ENCODE measurements at regions not wholly inside any gene's neighbourhood (a gene's known extent, or its start where the extent isn't known, plus 50 kb on each side); places are given as distances from the start of the nearest gene placed in this dataset.

DNA sequence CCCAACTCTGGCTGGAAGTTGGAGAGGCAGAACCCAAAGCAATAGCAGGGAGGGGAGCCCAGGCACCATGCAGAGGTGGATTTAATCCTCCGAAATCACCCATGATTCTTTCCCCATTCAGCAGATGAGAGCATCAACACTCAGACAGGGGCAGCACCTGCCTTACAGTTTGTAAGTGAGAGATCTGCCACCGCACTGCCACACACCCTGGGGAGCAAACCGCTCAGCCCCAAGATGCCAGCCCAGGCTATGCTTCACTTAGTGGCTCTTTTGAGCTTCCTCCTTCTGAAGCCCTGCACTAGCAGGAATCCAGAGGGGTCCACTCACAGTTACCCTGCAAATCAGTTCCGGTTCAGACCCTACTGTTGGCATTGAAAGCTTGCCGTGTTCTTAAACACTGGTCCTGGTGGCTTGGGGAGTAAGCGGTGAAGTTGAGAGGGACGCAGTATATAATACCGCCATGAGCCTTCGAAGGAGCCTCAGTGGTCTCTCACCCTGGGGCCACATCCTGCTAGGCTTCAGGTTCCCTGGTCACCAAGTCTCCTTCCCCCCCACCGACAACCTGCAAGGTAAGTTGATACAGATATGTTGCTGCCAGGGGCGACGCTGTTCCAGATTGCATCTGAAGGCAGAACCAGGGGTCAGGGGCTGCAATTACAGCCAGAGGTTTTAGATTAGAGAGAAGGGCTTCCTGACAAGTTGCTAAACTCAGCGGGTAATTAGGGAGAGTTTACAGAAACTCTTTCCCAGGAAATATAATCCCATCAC is 72.0 kb upstream of the CCND2 start:
- no TSS peak for BruUV-seq (replicated peaks)
- Histone ChIP-seq H3K27me3 (ENCODE audit: insufficient read depth, low read depth) (peaks cover 98% of the 10 kb centered on the region), H3K4me2 (no peak overlapping the region)

DNA sequence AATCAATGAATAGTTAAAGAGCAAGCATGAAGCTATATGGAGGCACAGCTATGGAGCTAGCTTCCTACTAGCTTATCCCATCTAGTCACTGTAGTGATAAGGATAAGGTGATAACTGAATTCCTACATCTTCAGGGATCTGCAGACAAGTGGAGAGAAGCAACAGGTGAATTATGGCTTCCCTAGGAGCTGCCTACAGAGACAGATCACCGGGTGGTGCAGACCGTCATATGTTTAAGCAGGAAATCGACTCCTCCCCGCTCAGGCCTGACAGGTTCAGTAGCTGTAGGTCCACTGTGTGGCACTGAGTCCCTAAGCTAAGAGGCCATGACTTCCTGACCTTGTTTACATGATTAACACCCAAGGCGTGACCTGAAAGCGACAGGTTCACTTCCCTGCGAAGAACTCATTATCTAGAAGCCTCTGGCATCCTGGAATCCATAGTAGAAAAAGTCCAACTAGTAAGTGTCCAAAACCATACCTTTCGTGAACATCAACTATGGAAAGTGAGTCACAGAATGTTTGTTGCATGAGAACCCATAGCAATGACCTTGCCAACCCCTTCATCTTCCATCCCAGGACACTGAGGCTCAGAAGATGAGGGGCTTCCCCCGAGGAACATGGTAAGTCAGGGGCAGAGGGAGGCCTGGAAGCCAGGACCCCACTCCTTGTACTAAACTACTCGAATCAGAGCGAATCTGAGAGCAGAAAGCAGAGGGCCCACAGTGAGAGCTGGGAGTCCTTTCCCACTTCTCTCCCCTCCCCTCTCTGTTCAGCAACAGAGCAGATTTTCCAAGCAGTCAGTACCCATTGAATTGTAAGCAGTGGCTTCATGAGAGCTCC is 75.4 kb upstream of the CCND2 start:
- Histone ChIP-seq H3K9me3 (ENCODE audit: insufficient read depth, low read depth) (no peaks in the 10 kb centered on the region), H2AFZ (no peak overlapping the region), H3K4me2 (no peak overlapping the region), H3F3A (ENCODE audit: insufficient read depth, low read depth) (no peaks in the 10 kb centered on the region), H3K27me3 (ENCODE audit: insufficient read depth, low read depth) (peaks cover 99% of the 10 kb centered on the region), H3K36me3 (ENCODE audit: low read depth) (no peaks in the 10 kb centered on the region), H3K4me1 (replicated peaks; ENCODE audit: insufficient read depth) (no peaks in the 10 kb centered on the region), H3K4me3 (no peak overlapping the region), H3K27ac (no peak overlapping the region), H3K79me2 (ENCODE audit: low read depth) (no peaks in the 10 kb centered on the region), H3K9me2 (ENCODE audit: insufficient read depth) (no peaks in the 10 kb centered on the region), H4K20me1 (ENCODE audit: insufficient read depth) (no peaks in the 10 kb centered on the region; the same call in none of the 2 replicates)
- BruUV-seq (replicated peaks) = no TSS peak
- POLR2A ChIA-PET (ENCODE audit: unreplicated experiment) = no interaction called here
- intact Hi-C loops (cut with micrococcal nuclease; ENCODE audit: unreplicated experiment) = no loop called here
- CTCF ChIA-PET = interaction anchor here (0.5 to 0.6 kb wide), 2 partner anchors 312 to 1830 kb away, joined by 3 read pairs; no protein-coding TSS in a partner anchor
- TF ChIP-seq, protein P1, sequence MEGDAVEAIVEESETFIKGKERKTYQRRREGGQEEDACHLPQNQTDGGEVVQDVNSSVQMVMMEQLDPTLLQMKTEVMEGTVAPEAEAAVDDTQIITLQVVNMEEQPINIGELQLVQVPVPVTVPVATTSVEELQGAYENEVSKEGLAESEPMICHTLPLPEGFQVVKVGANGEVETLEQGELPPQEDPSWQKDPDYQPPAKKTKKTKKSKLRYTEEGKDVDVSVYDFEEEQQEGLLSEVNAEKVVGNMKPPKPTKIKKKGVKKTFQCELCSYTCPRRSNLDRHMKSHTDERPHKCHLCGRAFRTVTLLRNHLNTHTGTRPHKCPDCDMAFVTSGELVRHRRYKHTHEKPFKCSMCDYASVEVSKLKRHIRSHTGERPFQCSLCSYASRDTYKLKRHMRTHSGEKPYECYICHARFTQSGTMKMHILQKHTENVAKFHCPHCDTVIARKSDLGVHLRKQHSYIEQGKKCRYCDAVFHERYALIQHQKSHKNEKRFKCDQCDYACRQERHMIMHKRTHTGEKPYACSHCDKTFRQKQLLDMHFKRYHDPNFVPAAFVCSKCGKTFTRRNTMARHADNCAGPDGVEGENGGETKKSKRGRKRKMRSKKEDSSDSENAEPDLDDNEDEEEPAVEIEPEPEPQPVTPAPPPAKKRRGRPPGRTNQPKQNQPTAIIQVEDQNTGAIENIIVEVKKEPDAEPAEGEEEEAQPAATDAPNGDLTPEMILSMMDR (conservative IDR thresholded peaks at IDR 0.05) = no peak
- TF ChIP-seq EZH2 (IDR thresholded peaks at IDR 0.05; ENCODE audit: low read depth) = no peak
- no peak for DNase-seq

More for the DNA sequence above, 72.0 kb upstream of the CCND2 start:
- H3K36me3 ChIP-seq (ENCODE audit: low read depth) = no peaks in the 10 kb centered on the region
- ChIA-PET POLR2A (ENCODE audit: unreplicated experiment) (no interaction called here), CTCF (no interaction called here)
- no peaks in the 10 kb centered on the region for H3K79me2 ChIP-seq (ENCODE audit: low read depth)
- no peaks in the 10 kb centered on the region for H3K9me2 ChIP-seq (ENCODE audit: insufficient read depth)
- H3K9me3 ChIP-seq (ENCODE audit: insufficient read depth, low read depth) = no peaks in the 10 kb centered on the region
- H3K4me3 ChIP-seq = no peak overlapping the region
- TF ChIP-seq EZH2 (IDR thresholded peaks at IDR 0.05; ENCODE audit: low read depth) = no peak
- intact Hi-C loops (cut with micrococcal nuclease; ENCODE audit: unreplicated experiment) = no loop called here
- H2AFZ ChIP-seq = no peak overlapping the region
- no peaks in the 10 kb centered on the region; the same call in 1 of the 2 replicates for H4K20me1 ChIP-seq (ENCODE audit: insufficient read depth)
- H3K4me1 ChIP-seq (replicated peaks; ENCODE audit: insufficient read depth) = no peaks in the 10 kb centered on the region
- no peak for DNase-seq
- no peaks in the 10 kb centered on the region for H3F3A ChIP-seq (ENCODE audit: insufficient read depth, low read depth)
- no peak overlapping the region for H3K27ac ChIP-seq

DNA sequence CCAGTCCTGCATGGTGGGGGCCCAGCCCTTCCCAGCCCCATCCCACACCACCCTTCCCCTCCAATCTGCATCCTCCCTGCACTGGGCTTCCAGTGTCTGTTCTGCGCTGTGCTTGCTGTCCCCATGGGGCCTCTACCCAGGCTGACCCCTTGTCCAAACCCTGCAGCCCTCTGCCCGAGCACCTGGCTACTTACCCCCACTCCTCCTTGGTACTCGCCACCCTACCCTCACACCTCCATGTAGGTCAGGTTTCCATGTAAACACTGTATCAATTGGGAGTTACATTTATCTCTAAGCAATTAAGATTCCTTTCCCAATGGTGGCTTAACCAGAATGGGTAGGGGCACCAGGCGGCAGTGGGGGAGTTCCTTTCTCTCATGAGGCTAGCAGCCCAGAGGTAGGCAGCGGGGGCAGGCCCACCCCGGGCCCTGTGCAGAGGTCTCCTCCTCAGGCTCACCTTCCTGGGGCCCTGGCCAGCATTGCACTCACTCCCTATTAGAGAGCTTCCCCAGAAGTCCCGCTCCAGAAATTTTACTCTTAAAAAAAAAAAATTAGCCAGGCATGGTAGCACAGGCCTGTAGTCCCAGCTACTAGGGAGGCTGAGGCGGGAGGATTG is 76.6 kb upstream of the CCND2 start:
- Histone ChIP-seq H4K20me1 (ENCODE audit: insufficient read depth) (no peaks in the 10 kb centered on the region; the same call in none of the 2 replicates), H3K79me2 (ENCODE audit: low read depth) (no peaks in the 10 kb centered on the region), H3K9me3 (ENCODE audit: insufficient read depth, low read depth) (no peaks in the 10 kb centered on the region), H3K27me3 (ENCODE audit: insufficient read depth, low read depth) (peaks cover 98% of the 10 kb centered on the region), H3K4me1 (replicated peaks; ENCODE audit: insufficient read depth) (no peaks in the 10 kb centered on the region), H3K4me2 (no peak overlapping the region), H3K9me2 (ENCODE audit: insufficient read depth) (no peaks in the 10 kb centered on the region), H3F3A (ENCODE audit: insufficient read depth, low read depth) (no peaks in the 10 kb centered on the region), H3K4me3 (no peak overlapping the region), H2AFZ (no peak overlapping the region), H3K36me3 (ENCODE audit: low read depth) (no peaks in the 10 kb centered on the region), H3K27ac (no peak overlapping the region)
- intact Hi-C loops (cut with micrococcal nuclease; ENCODE audit: unreplicated experiment) = no loop called here
- ChIA-PET POLR2A (ENCODE audit: unreplicated experiment) (no interaction called here), CTCF (no interaction called here)
- no peak for DNase-seq
- TF ChIP-seq, protein P1 (conservative IDR thresholded peaks at IDR 0.05) = no peak
- no peak for TF ChIP-seq EZH2 (IDR thresholded peaks at IDR 0.05; ENCODE audit: low read depth)
- BruUV-seq (replicated peaks) = no TSS peak

Measured in PC-9 (cell line).